ENCODE measurements at regions not wholly inside any gene's neighbourhood (a gene's known extent, or its start where the extent isn't known, plus 50 kb on each side); places are given as distances from the start of the nearest gene placed in this dataset.

- H2AK5ac ChIP-seq (ENCODE audit: low read depth, low read length) = no peak overlapping the region
- no peaks in the 10 kb centered on the region for H3K79me2 ChIP-seq (ENCODE audit: control insufficient read depth in 1 of 2, insufficient read depth in 2 of 2, low read length in 2 of 2)
- H2BK12ac ChIP-seq (ENCODE audit: low read depth, low read length) = no peak overlapping the region
- DNase-seq (ENCODE audit: low read depth in 1 of 2, low spot score in 2 of 2) = no peak
- no peak overlapping the region for H3K14ac ChIP-seq (ENCODE audit: insufficient read length)
- no peak overlapping the region for H2BK15ac ChIP-seq (ENCODE audit: low read length)
- no peaks in the 10 kb centered on the region for H3K9me3 ChIP-seq (ENCODE audit: insufficient read depth in 2 of 2, low read depth in 1 of 2, low read length in 1 of 2)
- no peak for TF ChIP-seq SP2 (IDR thresholded peaks at IDR 0.05; ENCODE audit: low read length)
- no peak for TF ChIP-seq RBBP5 (IDR thresholded peaks at IDR 0.05; ENCODE audit: borderline replicate concordance, low read depth, low read length)
- no peak for TF ChIP-seq SIRT6 (IDR thresholded peaks at IDR 0.05; ENCODE audit: low read length)
- TF ChIP-seq POLR2AphosphoS5 (IDR thresholded peaks at IDR 0.05; ENCODE audit: low read depth, low read length) = no peak
- no peak for TF ChIP-seq MAX (IDR thresholded peaks at IDR 0.05)
- no peak for TF ChIP-seq TAF7 (optimal IDR thresholded peaks at IDR 0.05; ENCODE audit: borderline replicate concordance, low read depth, low read length)
- H4K91ac ChIP-seq (replicated peaks; ENCODE audit: insufficient read length, low read length) = no peak overlapping the region
- no peak overlapping the region for H3K18ac ChIP-seq (ENCODE audit: extremely low read depth, low read length)
- no peak overlapping the region for H2BK120ac ChIP-seq (replicated peaks; ENCODE audit: low read depth, low read length)
- H3K4me2 ChIP-seq (ENCODE audit: insufficient read depth in 1 of 2, low read depth in 2 of 2, low read length in 2 of 2) = no peak overlapping the region
- ChIA-PET POLR2A (ENCODE audit: partially characterized antibody) (no interaction called here), CTCF (ENCODE audit: partially characterized antibody) (interaction anchor here (1.7 kb wide), 1 partner anchor 82 kb away, joined by 4 read pairs; no protein-coding TSS in a partner anchor)
- H3K4me3 ChIP-seq (ENCODE audit: extremely low read depth in 1 of 4, insufficient read depth in 2 of 4, low read depth in 3 of 4, low read length in 4 of 4) = no peak overlapping the region
- 93% methylated on average over 3 of the region's 3 CpGs; no CpG with 5 or more reads in 1 of the 2 experiments for WGBS, 2 experiments (ENCODE audit: extremely low coverage in 1 of 2, insufficient coverage in 1 of 2, insufficient read length in 1 of 2, insufficient replicate concordance in 2 of 2, low coverage in 1 of 2, low lambda C conversion rate in 2 of 2, missing lambda C conversion rate in 1 of 2)
- H3K23ac ChIP-seq (ENCODE audit: insufficient read length) = no peak overlapping the region
- H2BK5ac ChIP-seq (ENCODE audit: low read depth, low read length) = no peak overlapping the region
- H3K36me3 ChIP-seq (ENCODE audit: control insufficient read depth in 2 of 4, insufficient read depth in 4 of 4, low read length in 3 of 4) = no peaks in the 10 kb centered on the region
- no peak overlapping the region for H3K4ac ChIP-seq (replicated peaks; ENCODE audit: insufficient read length, low read depth, low read length)
- no peaks in the 10 kb centered on the region for H3K23me2 ChIP-seq (ENCODE audit: low read depth, low read length)
- H2BK20ac ChIP-seq (ENCODE audit: low read length) = no peak overlapping the region
- H3K27me3 ChIP-seq (replicated peaks in 1 of 4; ENCODE audit: control insufficient read depth in 3 of 4, extremely low read depth in 1 of 4, insufficient read depth in 3 of 4, low read length in 3 of 4) = no peaks in the 10 kb centered on the region; a peak in 2 of 7 replicates
- H3K27ac ChIP-seq (ENCODE audit: low read depth, low read length) = no peak overlapping the region
- no peak overlapping the region for H4K5ac ChIP-seq (ENCODE audit: insufficient read length, low read depth, low read length)
- no peak overlapping the region for H2AFZ ChIP-seq (ENCODE audit: low read length)
- FAIRE-seq = no peak
- no peaks in the 10 kb centered on the region for H4K20me1 ChIP-seq (replicated peaks in 1 of 2; ENCODE audit: control insufficient read depth in 1 of 2, insufficient read depth in 2 of 2, low read length in 2 of 2)
- peaks cover 0 to 4% (median 3%) of the 10 kb centered on the region in 4 experiments; a peak in 4 of 7 replicates for H3K4me1 ChIP-seq (replicated peaks in 1 of 4; ENCODE audit: control insufficient read depth in 3 of 4, insufficient read depth in 4 of 4, low read length in 3 of 4)
- H3K79me1 ChIP-seq (ENCODE audit: low read depth, low read length) = no peaks in the 10 kb centered on the region
- H3K9ac ChIP-seq (replicated peaks in 1 of 4; ENCODE audit: extremely low read depth in 1 of 4, low read depth in 3 of 4, low read length in 3 of 4) = no peak overlapping the region
- no peak overlapping the region for H3K56ac ChIP-seq (replicated peaks; ENCODE audit: insufficient read length, low read depth, low read length)
- H4K8ac ChIP-seq (ENCODE audit: extremely low read depth, insufficient read depth, low read length) = no peak overlapping the region
Observed at GRCh38 chr11:19472679-19473078, 231.9 kb upstream of the E2F8 start.
